Endodermal cell (in vitro differentiated cells): ENCODE measurements at regions not wholly inside any gene's neighbourhood (a gene's known extent, or its start where the extent isn't known, plus 50 kb on each side); places are given as distances from the start of the nearest gene placed in this dataset.

Source experiments
- DNase-seq: peaks from one replicate; pipeline ENCODE4 v3.0.0-alpha.2; 2017
- H3K27ac ChIP-seq: 2 replicates; pipeline ENCODE4 v1.5.1; 2013; ENCODE audit warnings: mild to moderate bottlenecking, low read depth, low read length, moderate library complexity
- H3K27me3 ChIP-seq: 2 replicates; pipeline ENCODE4 v1.6.1; 2013; ENCODE audit warnings: mild to moderate bottlenecking, low read length, moderate library complexity; ENCODE audit not compliant: insufficient read depth, control insufficient read depth, poor library complexity, severe bottlenecking
- H3K36me3 ChIP-seq: 2 replicates; pipeline ENCODE4 v1.7.0; 2013; ENCODE audit warnings: mild to moderate bottlenecking, low read length, moderate library complexity; ENCODE audit not compliant: control insufficient read depth, insufficient read depth
- H3K4me1 ChIP-seq: one replicate; pipeline ENCODE4 v1.7.0; 2013; ENCODE audit warnings: low read length; ENCODE audit not compliant: control insufficient read depth, insufficient read depth
- H3K4me3 ChIP-seq: 2 replicates; pipeline ENCODE4 v1.5.1; 2013; ENCODE audit warnings: mild to moderate bottlenecking, low read length, moderate library complexity
- H3K9ac ChIP-seq: 2 replicates; pipeline ENCODE4 v1.6.1; 2013; ENCODE audit warnings: mild to moderate bottlenecking, low read length, moderate library complexity; ENCODE audit not compliant: poor library complexity, severe bottlenecking; ENCODE audit errors: extremely low read depth
- H3K9me3 ChIP-seq: 2 replicates; pipeline ENCODE4 v1.6.1; 2013; ENCODE audit warnings: mild to moderate bottlenecking, low read length, moderate library complexity; ENCODE audit not compliant: control insufficient read depth
- H3K27ac Mint-ChIP-seq: 2 replicates; pipeline ENCODE4 v1.8.0; 2020; ENCODE audit warnings: mixed read lengths
- H3K27me3 Mint-ChIP-seq: 2 replicates; pipeline ENCODE4 v1.8.0; 2021; ENCODE audit warnings: mild to moderate bottlenecking, mixed read lengths; ENCODE audit not compliant: insufficient read depth
- H3K36me3 Mint-ChIP-seq: 2 replicates; pipeline ENCODE4 v1.8.0; 2020; ENCODE audit warnings: low read depth, mixed read lengths
- H3K4me1 Mint-ChIP-seq: 2 replicates; pipeline ENCODE4 v1.8.0; 2020; ENCODE audit warnings: mixed read lengths
- H3K4me3 Mint-ChIP-seq: 2 replicates; pipeline ENCODE4 v1.8.0; 2020; ENCODE audit warnings: mild to moderate bottlenecking, moderate library complexity, mixed read lengths
- H3K9me3 Mint-ChIP-seq: 2 replicates; pipeline ENCODE4 v1.8.0; 2020; ENCODE audit warnings: mild to moderate bottlenecking, mixed read lengths
- CTCF ChIP-seq: fragments of 200-600 bp; sonication (generic); conservative IDR thresholded peaks from 2 replicates; pipeline ENCODE4 v1.5.0; 2021; ENCODE audit warnings: antibody characterized with exemption, mild to moderate bottlenecking
- WGBS, 2 experiments: methylation state at CpG; one replicate each; pipeline versions ENCODE4 v1.1.5 to v1.1.7; 2013; ENCODE audit warnings: missing lambda C conversion rate in 2 of 2, mixed read lengths in 1 of 2; ENCODE audit not compliant: insufficient coverage in 1 of 2, insufficient read length in 1 of 2; 5-methylcytosine and 5-hydroxymethylcytosine counted together

GRCh38 chr3:87761795-87762194 is 297.0 kb downstream of the CGGBP1 start:
- no peaks in the 10 kb centered on the region for H3K36me3 ChIP-seq
- Mint-ChIP-seq H3K4me1 (no peaks in the 10 kb centered on the region), H3K36me3 (no peaks in the 10 kb centered on the region), H3K4me3 (no peak overlapping the region), H3K27ac (no peak overlapping the region), H3K9me3 (no peaks in the 10 kb centered on the region), H3K27me3 (no peaks in the 10 kb centered on the region)
- no peak overlapping the region for H3K27ac ChIP-seq
- no peak for DNase-seq
- no peak overlapping the region for H3K9ac ChIP-seq
- TF ChIP-seq CTCF: no peak
- no peaks in the 10 kb centered on the region for H3K4me1 ChIP-seq
- no peaks in the 10 kb centered on the region for H3K27me3 ChIP-seq
- H3K4me3 ChIP-seq: no peak overlapping the region
- WGBS, 2 experiments: 92 to 94% methylated on average over 2 to 17 of the region's 17 CpGs
- no peaks in the 10 kb centered on the region for H3K9me3 ChIP-seq

GRCh38 chr3:87761341-87761740 is 297.5 kb downstream of the CGGBP1 start:
- no peak overlapping the region for H3K9ac ChIP-seq
- no peaks in the 10 kb centered on the region for H3K27me3 ChIP-seq
- Mint-ChIP-seq H3K27ac (no peak overlapping the region), H3K9me3 (no peaks in the 10 kb centered on the region), H3K27me3 (no peaks in the 10 kb centered on the region), H3K36me3 (no peaks in the 10 kb centered on the region), H3K4me3 (no peak overlapping the region), H3K4me1 (no peaks in the 10 kb centered on the region)
- no peak overlapping the region for H3K27ac ChIP-seq
- 97 to 100% methylated on average over 6 to 11 of the region's 11 CpGs for WGBS, 2 experiments
- H3K9me3 ChIP-seq: no peaks in the 10 kb centered on the region
- H3K4me1 ChIP-seq: no peaks in the 10 kb centered on the region
- no peak overlapping the region for H3K4me3 ChIP-seq
- no peak for DNase-seq
- TF ChIP-seq CTCF: no peak
- H3K36me3 ChIP-seq: no peaks in the 10 kb centered on the region

GRCh38 chr3:87756616-87757015 is 302.2 kb downstream of the CGGBP1 start:
- Histone ChIP-seq H3K27me3 (no peaks in the 10 kb centered on the region), H3K9me3 (peaks cover 7% of the 10 kb centered on the region), H3K9ac (no peak overlapping the region), H3K4me3 (no peak overlapping the region), H3K4me1 (no peaks in the 10 kb centered on the region), H3K36me3 (no peaks in the 10 kb centered on the region), H3K27ac (no peak overlapping the region)
- H3K27me3 Mint-ChIP-seq: no peaks in the 10 kb centered on the region
- TF ChIP-seq CTCF: no peak
- no peak overlapping the region for H3K27ac Mint-ChIP-seq
- peaks cover 5% of the 10 kb centered on the region for H3K9me3 Mint-ChIP-seq
- H3K36me3 Mint-ChIP-seq: no peaks in the 10 kb centered on the region
- DNase-seq: no peak
- no peaks in the 10 kb centered on the region for H3K4me1 Mint-ChIP-seq
- no CpG with 5 or more reads among the region's 1 CpG for WGBS, 2 experiments
- no peak overlapping the region for H3K4me3 Mint-ChIP-seq
